SK-N-MC (cell line): ENCODE measurements at regions not wholly inside any gene's neighbourhood (a gene's known extent, or its start where the extent isn't known, plus 50 kb on each side); places are given as distances from the start of the nearest gene placed in this dataset.

Source experiments
- DNase-seq: peaks from one replicate; pipeline ENCODE4 v3.0.0-alpha.2; 2011; ENCODE audit warnings: low read depth, low spot score
- H3K27ac ChIP-seq: fragments of 200-600 bp; sonication (generic); 2 replicates; pipeline ENCODE4 v1.5.1; 2016; ENCODE audit warnings: mixed run types
- H3K36me3 ChIP-seq: fragments of 200-600 bp; sonication (generic); 2 replicates; pipeline ENCODE4 v1.6.1; 2017; ENCODE audit warnings: antibody characterized with exemption, low read length, mixed read lengths; ENCODE audit not compliant: insufficient read depth
- H3K4me3 ChIP-seq: fragments of 200-600 bp; sonication (generic); 2 replicates; pipeline ENCODE4 v1.5.1; 2016
- H3K9ac ChIP-seq: fragments of 200-600 bp; sonication (generic); 2 replicates; pipeline ENCODE4 v1.8.0; 2017; ENCODE audit warnings: mixed run types, mixed read lengths; ENCODE audit not compliant: insufficient read length
- H3K9me3 ChIP-seq: fragments of 200-600 bp; sonication (generic); 2 replicates; pipeline ENCODE4 v1.6.1; 2017; ENCODE audit warnings: low read depth, mild to moderate bottlenecking, antibody characterized with exemption, low read length, moderate library complexity, mixed read lengths
- EZH2 ChIP-seq: fragments of 200-600 bp; sonication (generic); IDR thresholded peaks from one replicate; pipeline ENCODE4 v1.6.1; 2017; ENCODE audit warnings: antibody characterized with exemption
- FOXP2 ChIP-seq: optimal IDR thresholded peaks from 2 replicates; pipeline ENCODE3; 2011; ENCODE audit warnings: mild to moderate bottlenecking, moderate library complexity; ENCODE audit not compliant: insufficient read depth; ENCODE audit errors: extremely low read length, control extremely low read depth
- POLR2AphosphoS5 ChIP-seq: IDR thresholded peaks from 2 replicates; pipeline ENCODE4 v1.6.1; 2012; ENCODE audit warnings: mild to moderate bottlenecking, low read depth, low read length, borderline replicate concordance

DNA sequence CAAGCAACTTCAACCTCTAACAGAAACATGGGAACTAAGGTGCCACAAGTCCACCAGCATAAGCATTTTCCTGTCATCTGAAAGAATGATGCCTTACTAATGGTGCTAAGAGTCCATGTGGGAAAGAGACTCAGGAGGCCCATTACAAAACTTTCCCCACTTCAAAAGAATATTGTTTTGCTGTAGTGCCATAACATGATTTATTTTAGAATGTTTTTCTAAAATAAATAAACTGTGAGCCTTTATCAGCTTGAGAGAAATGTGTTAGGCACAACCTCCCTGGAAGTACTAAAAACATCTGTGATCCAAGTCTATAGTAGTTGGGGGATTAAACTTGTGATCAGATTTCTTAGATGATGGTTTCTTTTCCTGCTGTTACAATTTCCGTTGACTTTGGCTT lies 330.1 kb upstream of the MAP3K7 start:
- Histone ChIP-seq H3K9me3 (no peaks in the 10 kb centered on the region), H3K27ac (no peak overlapping the region), H3K9ac (no peak overlapping the region), H3K4me3 (no peak overlapping the region), H3K36me3 (no peaks in the 10 kb centered on the region)
- TF ChIP-seq FOXP2: no peak
- TF ChIP-seq POLR2AphosphoS5: no peak
- no peak for TF ChIP-seq EZH2
- no peak for DNase-seq

DNA sequence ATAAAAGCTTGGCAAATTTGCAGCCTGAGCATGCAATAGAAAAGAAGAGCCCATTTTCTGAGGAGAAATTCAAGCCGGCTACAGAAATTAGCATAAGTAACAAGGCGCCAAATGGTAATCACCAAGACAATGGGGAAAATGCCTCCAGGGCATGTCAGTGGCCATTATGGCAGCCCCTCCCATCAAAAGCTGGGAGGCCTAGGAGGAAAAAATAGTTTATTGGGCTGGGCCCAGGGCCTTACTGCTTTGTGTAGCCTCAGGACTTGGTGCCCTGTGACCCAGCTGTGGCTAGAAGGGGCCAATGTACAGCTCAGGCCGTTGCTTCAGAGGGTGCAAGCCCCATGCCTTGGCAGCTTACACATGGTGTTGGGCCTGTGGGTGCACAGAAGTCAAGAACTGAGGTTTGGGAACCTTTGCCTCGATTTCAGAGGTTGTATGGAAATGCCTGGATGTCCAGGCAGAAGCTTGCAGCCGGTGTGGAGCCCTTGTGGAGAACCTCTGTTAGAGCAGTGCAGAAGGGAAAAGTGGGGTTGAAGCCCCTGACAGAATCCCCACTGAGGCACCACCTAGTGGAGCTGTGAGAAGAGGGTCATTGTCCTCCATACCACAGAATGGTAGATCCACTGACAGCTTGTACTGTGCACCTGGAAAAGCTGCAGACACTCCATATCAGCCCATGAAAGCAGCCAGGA lies 328.5 kb upstream of the MAP3K7 start:
- H3K9ac ChIP-seq: no peak overlapping the region
- no peak overlapping the region for H3K27ac ChIP-seq
- no peak for DNase-seq
- no peaks in the 10 kb centered on the region for H3K9me3 ChIP-seq
- no peak for TF ChIP-seq EZH2
- no peaks in the 10 kb centered on the region for H3K36me3 ChIP-seq
- H3K4me3 ChIP-seq: no peak overlapping the region

DNA sequence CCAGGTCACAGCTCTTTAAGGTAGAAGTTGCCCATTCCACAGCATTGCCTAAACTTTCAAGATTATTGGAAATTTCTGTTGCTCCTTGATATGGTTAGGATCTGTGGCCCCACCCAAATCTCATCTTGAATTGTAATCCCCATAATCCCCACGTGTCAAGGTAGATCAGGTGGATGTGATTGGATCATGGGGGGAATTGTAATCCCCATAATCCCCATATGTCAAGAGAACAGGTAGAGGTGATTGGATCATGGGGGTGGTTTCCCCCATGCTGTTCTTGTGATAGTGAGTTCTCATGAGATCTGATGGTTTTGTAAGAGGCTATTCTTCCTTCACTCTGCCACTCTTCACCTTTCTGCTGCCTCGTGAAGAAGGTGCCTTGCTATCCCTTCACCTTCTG lies 327.4 kb upstream of the MAP3K7 start:
- no peak for TF ChIP-seq EZH2
- no peak for TF ChIP-seq POLR2AphosphoS5

DNA sequence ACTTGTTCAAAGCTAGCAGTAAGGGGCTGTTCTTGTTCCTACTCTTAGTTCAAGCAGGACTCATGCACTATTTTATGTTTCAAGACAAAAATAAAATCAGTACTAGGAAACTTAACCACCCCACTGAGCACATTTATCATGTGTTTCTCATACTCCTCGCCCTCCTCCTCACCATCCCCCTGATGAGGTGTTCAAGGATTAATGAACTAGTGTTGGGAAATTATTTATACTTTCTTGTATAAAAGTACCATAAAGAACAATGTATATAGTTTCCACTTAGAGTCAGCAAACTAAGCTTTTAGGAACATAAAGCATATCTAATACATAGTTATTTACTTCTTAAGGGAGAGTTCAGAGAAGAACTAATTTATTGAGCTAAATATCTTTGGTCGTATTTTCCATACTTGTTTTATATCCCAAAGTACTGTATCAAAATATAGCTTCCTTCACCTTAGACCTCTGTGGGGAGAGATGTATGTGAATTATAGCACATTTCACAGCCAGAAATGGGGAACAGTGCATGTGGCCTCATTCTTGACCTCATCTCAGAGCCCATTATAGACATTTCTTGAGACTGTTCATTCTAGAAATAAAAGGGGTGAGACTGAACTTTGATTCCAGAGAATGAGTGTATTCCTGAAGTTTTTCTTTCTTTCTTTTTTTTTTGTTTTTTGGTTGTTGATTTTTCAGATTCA lies 326.5 kb upstream of the MAP3K7 start:
- DNase-seq: no peak
- Histone ChIP-seq H3K9me3 (no peaks in the 10 kb centered on the region), H3K27ac (no peak overlapping the region), H3K4me3 (no peak overlapping the region), H3K36me3 (no peaks in the 10 kb centered on the region), H3K9ac (no peak overlapping the region)
- TF ChIP-seq EZH2 (no peak), FOXP2 (no peak), POLR2AphosphoS5 (no peak)

More for the DNA sequence above, 327.4 kb upstream of the MAP3K7 start:
- Histone ChIP-seq H3K4me3 (no peak overlapping the region), H3K9me3 (no peaks in the 10 kb centered on the region), H3K36me3 (no peaks in the 10 kb centered on the region), H3K27ac (no peak overlapping the region), H3K9ac (no peak overlapping the region)
- no peak for DNase-seq

GRCh38 chr6:90911642-90912041 lies 324.8 kb upstream of the MAP3K7 start:
- Histone ChIP-seq H3K4me3 (no peak overlapping the region), H3K36me3 (no peaks in the 10 kb centered on the region), H3K9me3 (no peaks in the 10 kb centered on the region), H3K9ac (no peak overlapping the region), H3K27ac (no peak overlapping the region)
- TF ChIP-seq FOXP2: no peak
- TF ChIP-seq POLR2AphosphoS5: no peak
- no peak for TF ChIP-seq EZH2
- no peak for DNase-seq

DNA sequence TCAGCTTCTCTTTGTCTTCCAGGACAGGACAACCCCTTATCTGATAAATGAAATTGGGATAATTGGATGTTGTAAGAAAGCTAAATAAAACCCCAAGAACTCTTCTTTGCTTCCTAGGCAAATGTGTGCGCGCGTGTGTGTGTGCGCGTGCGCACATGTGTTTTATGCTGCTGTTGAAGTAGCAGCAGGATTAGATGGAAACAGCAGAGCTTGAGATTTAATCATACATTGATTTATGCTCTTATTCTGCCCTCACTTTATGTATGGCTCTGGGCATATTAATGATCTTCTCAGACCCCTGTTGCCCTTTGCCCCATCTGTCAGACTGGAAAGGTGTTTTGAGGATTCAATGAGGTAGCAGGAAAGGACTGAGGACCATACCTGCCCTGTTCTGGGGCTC lies 324.0 kb upstream of the MAP3K7 start:
- Histone ChIP-seq H3K36me3 (no peaks in the 10 kb centered on the region), H3K4me3 (no peak overlapping the region), H3K9me3 (no peaks in the 10 kb centered on the region), H3K27ac (no peak overlapping the region), H3K9ac (no peak overlapping the region)
- no peak for DNase-seq
- TF ChIP-seq EZH2 (no peak), FOXP2 (no peak), POLR2AphosphoS5 (no peak)

DNA sequence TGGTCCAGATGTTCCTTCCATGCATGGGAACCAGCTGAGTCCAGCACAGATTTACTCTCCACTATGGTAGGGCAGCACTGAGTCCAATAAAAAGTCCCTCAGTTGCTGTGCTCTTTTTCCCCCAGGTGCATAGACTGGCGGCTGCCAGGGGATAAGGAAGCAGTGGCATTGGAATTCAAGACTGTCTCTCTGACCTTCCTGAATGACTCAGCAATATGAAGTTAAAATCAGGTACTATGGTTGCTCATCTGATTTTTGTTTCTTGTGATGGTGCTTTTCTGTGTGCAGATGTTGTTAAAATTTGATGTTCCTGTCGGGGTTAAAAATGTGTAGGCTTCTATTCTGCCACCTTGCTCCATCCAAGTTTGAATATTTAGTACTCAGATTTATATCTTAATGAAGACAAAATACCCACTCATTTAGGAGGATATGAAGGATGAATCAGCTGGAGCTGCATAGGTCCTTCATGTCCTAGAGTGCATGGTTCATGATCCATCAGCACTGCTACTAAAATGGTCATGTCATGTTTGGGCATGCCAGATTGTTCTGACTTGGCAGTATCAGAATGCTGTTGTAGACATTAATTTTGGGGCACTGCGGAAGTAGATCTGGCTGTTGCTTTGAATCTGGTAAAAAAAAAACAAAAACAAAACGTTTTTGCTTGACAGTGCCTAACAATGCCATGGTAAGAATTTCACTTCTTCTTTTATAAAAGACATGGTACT lies 321.2 kb upstream of the MAP3K7 start:
- Histone ChIP-seq H3K4me3 (no peak overlapping the region), H3K9me3 (no peaks in the 10 kb centered on the region), H3K9ac (no peak overlapping the region), H3K36me3 (no peaks in the 10 kb centered on the region), H3K27ac (no peak overlapping the region)
- TF ChIP-seq EZH2: no peak
- no peak for TF ChIP-seq FOXP2
- TF ChIP-seq POLR2AphosphoS5: no peak
- DNase-seq: no peak

GRCh38 chr6:90905351-90905750 lies 318.5 kb upstream of the MAP3K7 start:
- TF ChIP-seq POLR2AphosphoS5 (no peak), FOXP2 (no peak), EZH2 (no peak)
- no peak overlapping the region for H3K9ac ChIP-seq
- H3K27ac ChIP-seq: no peak overlapping the region
- no peaks in the 10 kb centered on the region for H3K36me3 ChIP-seq
- no peaks in the 10 kb centered on the region for H3K9me3 ChIP-seq
- no peak for DNase-seq
- no peak overlapping the region for H3K4me3 ChIP-seq

DNA sequence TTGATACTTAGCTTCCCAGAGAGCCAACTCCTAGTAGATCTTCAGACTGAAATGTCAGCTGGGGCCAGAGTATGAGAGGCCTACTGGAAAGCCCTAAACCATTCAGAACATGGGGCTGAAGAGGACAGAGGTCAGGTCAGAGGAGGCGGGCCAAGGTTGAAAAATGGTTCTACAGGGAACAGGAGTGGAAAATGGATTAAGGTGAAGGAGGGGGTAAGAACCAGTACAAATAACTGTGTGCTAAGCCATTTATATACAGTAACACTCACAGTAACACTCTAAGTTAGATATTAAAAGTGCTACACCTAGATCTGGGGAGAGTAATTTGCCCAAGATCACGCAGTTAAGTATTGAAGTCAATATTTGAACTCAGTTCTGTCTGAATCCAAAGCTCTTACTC lies 313.2 kb upstream of the MAP3K7 start:
- H3K4me3 ChIP-seq: no peak overlapping the region
- H3K9me3 ChIP-seq: no peaks in the 10 kb centered on the region
- H3K9ac ChIP-seq: no peak overlapping the region
- no peak overlapping the region for H3K27ac ChIP-seq
- no peak for DNase-seq
- no peaks in the 10 kb centered on the region for H3K36me3 ChIP-seq
- TF ChIP-seq EZH2: no peak
- TF ChIP-seq FOXP2: no peak
- TF ChIP-seq POLR2AphosphoS5: no peak
